ENCODE measurements at regions not wholly inside any gene's neighbourhood (a gene's known extent, or its start where the extent isn't known, plus 50 kb on each side); places are given as distances from the start of the nearest gene placed in this dataset.

- TF ChIP-seq ZNF37A (tag by site-specific recombination; IDR thresholded peaks at IDR 0.05) (no peak), FEZF1 (tag by site-specific recombination; IDR thresholded peaks at IDR 0.05) (no peak), ZBTB21 (tag by site-specific recombination; IDR thresholded peaks at IDR 0.05) (no peak), TCF7L2 (IDR thresholded peaks at IDR 0.05; ENCODE audit: borderline replicate concordance, low read depth, low read length) (no peak), KLF16 (tag by site-specific recombination; IDR thresholded peaks at IDR 0.05) (no peak), CTCF (tag by site-specific recombination; IDR thresholded peaks at IDR 0.05) (no peak), ZNF274 (IDR thresholded peaks at IDR 0.05; ENCODE audit: low read length) (no peak), ZNF274 (tag by site-specific recombination; IDR thresholded peaks at IDR 0.05; ENCODE audit: borderline replicate concordance) (no peak), PRDM10 (tag by site-specific recombination; IDR thresholded peaks at IDR 0.05) (no peak), PRDM2 (tag by site-specific recombination; IDR thresholded peaks at IDR 0.05; ENCODE audit: borderline replicate concordance) (no peak), ZBTB44 (tag by site-specific recombination; IDR thresholded peaks at IDR 0.05) (no peak), ZNF488 (tag by site-specific recombination; IDR thresholded peaks at IDR 0.05) (no peak), ZNF223 (tag by site-specific recombination; IDR thresholded peaks at IDR 0.05) (no peak), ELK4 (IDR thresholded peaks at IDR 0.05; ENCODE audit: borderline replicate concordance, low read depth, low read length) (no peak), ZNF155 (tag by site-specific recombination; IDR thresholded peaks at IDR 0.05) (no peak)
Measured at GRCh38 chr3:76212679-76213078, 427.3 kb upstream of the ZNF717 start.
